GM21576 (cell line): ENCODE measurements at regions not wholly inside any gene's neighbourhood (a gene's known extent, or its start where the extent isn't known, plus 50 kb on each side); places are given as distances from the start of the nearest gene placed in this dataset.
A peak's percentile ranks its signal among the peaks of the same experiment; 100 is the strongest.

Source experiments
- ATAC-seq: cut with Tn5 transposase; IDR thresholded peaks from one replicate; pipeline ENCODE4 v1.9.1; 2021; ENCODE audit warnings: mild to moderate bottlenecking, moderate library complexity; ENCODE audit not compliant: unreplicated experiment

- no peak for ATAC-seq
Observed at GRCh38 chr4:123259676-123260646, 136.6 kb upstream of the SPRY1 start.

- no peak for ATAC-seq
Observed at GRCh38 chr4:123260653-123261052, 135.9 kb upstream of the SPRY1 start.

GRCh38 chr4:123262080-123262479, 134.5 kb upstream of the SPRY1 start:
- ATAC-seq: no peak

GRCh38 chr4:123265443-123265842, 131.2 kb upstream of the SPRY1 start:
- no peak for ATAC-seq

- ATAC-seq: no peak
Observed at GRCh38 chr4:123266221-123266620, 130.4 kb upstream of the SPRY1 start.

- no peak for ATAC-seq
Observed at GRCh38 chr4:123278755-123279154, 117.8 kb upstream of the SPRY1 start.

- ATAC-seq: no peak
Observed at GRCh38 chr4:123283371-123283895, 113.2 kb upstream of the SPRY1 start.

GRCh38 chr4:123284168-123284567, 112.4 kb upstream of the SPRY1 start:
- ATAC-seq: no peak

- no peak for ATAC-seq
Observed at GRCh38 chr4:123286903-123287466, 109.6 kb upstream of the SPRY1 start.

- ATAC-seq: no peak
Observed at GRCh38 chr4:123288309-123289025, 108.1 kb upstream of the SPRY1 start.

GRCh38 chr4:123291329-123291728, 105.3 kb upstream of the SPRY1 start:
- no peak for ATAC-seq

- ATAC-seq: no peak
Observed at GRCh38 chr4:123297836-123298235, 98.8 kb upstream of the SPRY1 start.

GRCh38 chr4:123298261-123298660, 98.3 kb upstream of the SPRY1 start:
- no peak for ATAC-seq

GRCh38 chr4:123298801-123299200, 97.8 kb upstream of the SPRY1 start:
- no peak for ATAC-seq

GRCh38 chr4:123299212-123299691, 97.3 kb upstream of the SPRY1 start:
- no peak for ATAC-seq

GRCh38 chr4:123300222-123301039, 96.2 kb upstream of the SPRY1 start:
- no peak for ATAC-seq

- ATAC-seq: no peak
Observed at GRCh38 chr4:123301923-123302322, 94.7 kb upstream of the SPRY1 start.

- peak; percentile 88 for ATAC-seq
Observed at GRCh38 chr4:123304151-123304964, 92.2 kb upstream of the SPRY1 start.

- ATAC-seq: no peak
Observed at GRCh38 chr4:123305736-123306135, 90.9 kb upstream of the SPRY1 start.

- no peak for ATAC-seq
Observed at GRCh38 chr4:123306769-123307168, 89.8 kb upstream of the SPRY1 start.
